PC-9 (cell line): ENCODE measurements at regions not wholly inside any gene's neighbourhood (a gene's known extent, or its start where the extent isn't known, plus 50 kb on each side); places are given as distances from the start of the nearest gene placed in this dataset.
"Not testable (repeated sequence)": the region's sequence is repeated elsewhere in the genome, so short reads cannot be mapped to it uniquely, and the experiment has no call there.

Source experiments
- BruUV-seq: library from RNA; stranded (reverse); fragments of 400-500 nt; replicated peaks from 2 replicates; lab custom pipeline; 2021; lab: Mats Ljungman, UMichigan
- CTCF ChIA-PET: fragments of 300-600 bp; sonication (Branson Sonifier 250); formaldehyde crosslinking; loops from one replicate; lab custom pipeline; 2022; ENCODE audit warnings: antibody characterized with exemption; lab: Charles Lee
- POLR2A ChIA-PET: fragments of 300-600 bp; sonication (Branson Sonifier 250); formaldehyde crosslinking; loops from one replicate; lab custom pipeline; 2022; ENCODE audit warnings: antibody characterized with exemption; ENCODE audit not compliant: unreplicated experiment; lab: Charles Lee
- DNase-seq, 2 experiments: peaks; one replicate each; pipeline versions ENCODE4 v3.0.0 to v3.0.0-alpha.2; 2015 to 2022; ENCODE audit warnings: mixed read lengths in 1 of 2
- H2AFZ ChIP-seq: fragments of 200-600 bp; sonication (generic); 2 replicates; pipeline ENCODE4 v1.8.1; 2017; ENCODE audit warnings: antibody characterized with exemption
- H3F3A ChIP-seq: fragments of 200-600 bp; sonication (generic); 2 replicates; pipeline ENCODE4 v1.8.1; 2017; ENCODE audit warnings: antibody characterized with exemption, mild to moderate bottlenecking, low read depth; ENCODE audit not compliant: insufficient read depth
- H3K27ac ChIP-seq: fragments of 200-600 bp; sonication (generic); 2 replicates; pipeline ENCODE4 v1.6.1; 2016; ENCODE audit warnings: mixed run types
- H3K27me3 ChIP-seq: fragments of 200-600 bp; sonication (generic); 2 replicates; pipeline ENCODE4 v1.6.1; 2016; ENCODE audit warnings: low read depth, mixed run types; ENCODE audit not compliant: insufficient read depth
- H3K36me3 ChIP-seq: fragments of 200-600 bp; sonication (generic); 2 replicates; pipeline ENCODE4 v1.6.1; 2016; ENCODE audit warnings: low read depth, mixed run types
- H3K4me1 ChIP-seq: fragments of 200-600 bp; sonication (generic); replicated peaks from 2 replicates; pipeline ENCODE4 v1.6.1; 2016; ENCODE audit warnings: mixed run types; ENCODE audit not compliant: insufficient read depth
- H3K4me2 ChIP-seq: fragments of 200-600 bp; sonication (generic); 2 replicates; pipeline ENCODE4 v1.6.1; 2017; ENCODE audit warnings: mixed run types
- H3K4me3 ChIP-seq: fragments of 200-600 bp; sonication (generic); 2 replicates; pipeline ENCODE4 v1.6.1; 2016; ENCODE audit warnings: mixed run types
- H3K79me2 ChIP-seq: fragments of 200-600 bp; sonication (generic); 2 replicates; pipeline ENCODE4 v1.6.1; 2017; ENCODE audit warnings: low read depth, mixed run types
- H3K9me2 ChIP-seq: fragments of 200-600 bp; sonication (generic); 2 replicates; pipeline ENCODE4 v1.8.1; 2017; ENCODE audit warnings: mild to moderate bottlenecking; ENCODE audit not compliant: insufficient read depth
- H3K9me3 ChIP-seq: fragments of 200-600 bp; sonication (generic); 2 replicates; pipeline ENCODE4 v1.8.1; 2016; ENCODE audit warnings: low read depth; ENCODE audit not compliant: insufficient read depth
- H4K20me1 ChIP-seq: fragments of 200-600 bp; sonication (generic); 2 replicates; pipeline ENCODE4 v1.8.1; 2017; ENCODE audit not compliant: insufficient read depth
- CTCF ChIP-seq: fragments of 200-600 bp; sonication (generic); conservative IDR thresholded peaks from 2 replicates; pipeline ENCODE4 v1.6.1; 2017; ENCODE audit warnings: mixed run types, antibody characterized with exemption, mild to moderate bottlenecking, moderate library complexity
- EZH2 ChIP-seq: fragments of 200-600 bp; sonication (generic); IDR thresholded peaks from 2 replicates; pipeline ENCODE4 v1.8.0; 2017; ENCODE audit warnings: antibody characterized with exemption, low read depth
- intact Hi-C: fragments of 100-400 bp; cut with micrococcal nuclease; formaldehyde crosslinking; loops from one replicate; pipeline ENCODE4 v1.10.0; 2022; ENCODE audit not compliant: unreplicated experiment

- TF ChIP-seq CTCF: no peak
- no peak for TF ChIP-seq EZH2
- CTCF ChIA-PET: interaction anchor here (0.6 kb wide), 1 partner anchor 1275 kb away, joined by 3 read pairs; no protein-coding TSS in a partner anchor
- H4K20me1 ChIP-seq: no peaks in the 10 kb centered on the region
- POLR2A ChIA-PET: no interaction called here
- intact Hi-C loops: no loop called here
- H2AFZ ChIP-seq: no peak overlapping the region
- H3K27ac ChIP-seq: no peak overlapping the region
- H3K9me2 ChIP-seq: no peaks in the 10 kb centered on the region
- no peaks in the 10 kb centered on the region for H3F3A ChIP-seq
- no peak overlapping the region for H3K4me3 ChIP-seq
- H3K4me2 ChIP-seq: no peak overlapping the region
- no peaks in the 10 kb centered on the region for H3K27me3 ChIP-seq
- no peak for DNase-seq
- no peaks in the 10 kb centered on the region for H3K9me3 ChIP-seq
- BruUV-seq: no TSS peak
- no peaks in the 10 kb centered on the region for H3K79me2 ChIP-seq
- no peaks in the 10 kb centered on the region for H3K4me1 ChIP-seq
- H3K36me3 ChIP-seq: no peaks in the 10 kb centered on the region
Observed at GRCh38 chr15:56794553-56795329, 61.4 kb upstream of the ZNF280D start.

GRCh38 chr15:56794165-56794552 is 60.9 kb upstream of the ZNF280D start:
- Histone ChIP-seq H3K9me2 (no peaks in the 10 kb centered on the region), H3F3A (no peaks in the 10 kb centered on the region), H2AFZ (no peak overlapping the region), H3K9me3 (no peaks in the 10 kb centered on the region), H3K4me2 (no peak overlapping the region), H3K4me3 (no peak overlapping the region), H3K27me3 (no peaks in the 10 kb centered on the region), H3K4me1 (no peaks in the 10 kb centered on the region), H3K27ac (no peak overlapping the region), H4K20me1 (no peaks in the 10 kb centered on the region), H3K79me2 (no peaks in the 10 kb centered on the region), H3K36me3 (no peaks in the 10 kb centered on the region)
- ChIA-PET CTCF (interaction anchor here (0.6 kb wide), 1 partner anchor 1275 kb away, joined by 3 read pairs; no protein-coding TSS in a partner anchor), POLR2A (no interaction called here)
- DNase-seq: no peak
- intact Hi-C loops: no loop called here
- BruUV-seq: no TSS peak
- TF ChIP-seq EZH2 (no peak), CTCF (no peak)

GRCh38 chr15:56792211-56792610 is 58.9 kb upstream of the ZNF280D start:
- no peaks in the 10 kb centered on the region for H3K9me3 ChIP-seq
- intact Hi-C loops: no loop called here
- ChIA-PET CTCF (no interaction called here), POLR2A (no interaction called here)
- no peak overlapping the region for H2AFZ ChIP-seq
- BruUV-seq: no TSS peak
- no peaks in the 10 kb centered on the region for H3K79me2 ChIP-seq
- no peaks in the 10 kb centered on the region for H3K36me3 ChIP-seq
- DNase-seq: no peak
- TF ChIP-seq EZH2 (no peak), CTCF (no peak)
- H3K4me2 ChIP-seq: no peak overlapping the region
- H4K20me1 ChIP-seq: no peaks in the 10 kb centered on the region
- H3K4me3 ChIP-seq: no peak overlapping the region
- no peaks in the 10 kb centered on the region for H3K4me1 ChIP-seq
- no peaks in the 10 kb centered on the region for H3K27me3 ChIP-seq
- no peak overlapping the region for H3K27ac ChIP-seq
- H3K9me2 ChIP-seq: no peaks in the 10 kb centered on the region
- no peaks in the 10 kb centered on the region for H3F3A ChIP-seq

GRCh38 chr15:56791521-56791920 is 58.2 kb upstream of the ZNF280D start:
- DNase-seq, H3K4me3 ChIP-seq, BruUV-seq, H3K36me3 ChIP-seq, H3K27ac ChIP-seq, H3K4me1 ChIP-seq, H3K9me2 ChIP-seq, H3K9me3 ChIP-seq, intact Hi-C loops, H3K4me2 ChIP-seq, H3F3A ChIP-seq, POLR2A ChIA-PET, H3K27me3 ChIP-seq, H4K20me1 ChIP-seq, H3K79me2 ChIP-seq, H2AFZ ChIP-seq, CTCF ChIA-PET: not testable (repeated sequence)
